H9 (cell line): ENCODE measurements at regions not wholly inside any gene's neighbourhood (a gene's known extent, or its start where the extent isn't known, plus 50 kb on each side); places are given as distances from the start of the nearest gene placed in this dataset.

Source experiments
- DNase-seq: peaks from one replicate; pipeline ENCODE4 v3.0.0-alpha.2; 2017
- H2AFZ ChIP-seq: one replicate; pipeline ENCODE4 v1.6.1; 2013; ENCODE audit warnings: mild to moderate bottlenecking, low read length, control low read depth, moderate library complexity
- H2AK5ac ChIP-seq: 2 replicates; pipeline ENCODE4 v1.6.1; 2013; ENCODE audit warnings: low read length, control low read depth, mixed read lengths; ENCODE audit not compliant: insufficient read length
- H2BK120ac ChIP-seq: one replicate; pipeline ENCODE4 v1.6.1; 2013; ENCODE audit warnings: low read depth, mild to moderate bottlenecking, low read length, control low read depth, inconsistent platforms; ENCODE audit not compliant: poor library complexity, severe bottlenecking
- H2BK12ac ChIP-seq: 2 replicates; pipeline ENCODE4 v1.6.1; 2013; ENCODE audit warnings: low read length, control low read depth, mixed read lengths, low read depth; ENCODE audit not compliant: insufficient read length
- H2BK15ac ChIP-seq: 2 replicates; pipeline ENCODE4 v1.6.1; 2013; ENCODE audit warnings: low read depth, low read length, control low read depth
- H2BK20ac ChIP-seq: one replicate; pipeline ENCODE4 v1.6.1; 2013; ENCODE audit warnings: low read depth, mild to moderate bottlenecking, low read length, control low read depth, inconsistent platforms; ENCODE audit not compliant: poor library complexity, severe bottlenecking
- H2BK5ac ChIP-seq: 2 replicates; pipeline ENCODE4 v1.6.1; 2013; ENCODE audit warnings: low read length, control low read depth, mixed read lengths; ENCODE audit not compliant: insufficient read length
- H3K14ac ChIP-seq: 2 replicates; pipeline ENCODE4 v1.6.1; 2013; ENCODE audit warnings: low read length, control low read depth; ENCODE audit not compliant: insufficient read depth
- H3K18ac ChIP-seq: 2 replicates; pipeline ENCODE4 v1.6.1; 2013; ENCODE audit warnings: low read depth, mild to moderate bottlenecking, mixed read lengths, low read length, control low read depth; ENCODE audit not compliant: insufficient read length
- H3K23ac ChIP-seq: 2 replicates; pipeline ENCODE4 v1.6.1; 2013; ENCODE audit warnings: low read length, control low read depth, mixed read lengths, low read depth; ENCODE audit not compliant: insufficient read length
- H3K23me2 ChIP-seq: 2 replicates; pipeline ENCODE4 v1.6.1; 2013; ENCODE audit warnings: low read depth, mild to moderate bottlenecking, mixed read lengths, low read length, control low read depth; ENCODE audit not compliant: insufficient read length, poor library complexity, severe bottlenecking
- H3K27ac ChIP-seq: 2 replicates; pipeline ENCODE4 v1.5.1; 2013; ENCODE audit warnings: low read length, control low read depth, mixed read lengths, low read depth; ENCODE audit not compliant: insufficient read length
- H3K27me3 ChIP-seq: 2 replicates; pipeline ENCODE4 v1.6.1; 2013; ENCODE audit warnings: low read length, control low read depth, inconsistent platforms; ENCODE audit not compliant: insufficient read depth
- H3K4ac ChIP-seq: 2 replicates; pipeline ENCODE4 v1.6.1; 2013; ENCODE audit warnings: low read depth, mild to moderate bottlenecking, control low read depth, inconsistent platforms, low read length, moderate library complexity
- H3K4me1 ChIP-seq: 2 replicates; pipeline ENCODE4 v1.6.1; 2013; ENCODE audit warnings: low read length, control low read depth, inconsistent platforms; ENCODE audit not compliant: insufficient read depth
- H3K4me2 ChIP-seq: 2 replicates; pipeline ENCODE4 v1.6.1; 2013; ENCODE audit warnings: low read length, control low read depth, mixed read lengths; ENCODE audit not compliant: insufficient read length, insufficient read depth
- H3K56ac ChIP-seq: 2 replicates; pipeline ENCODE4 v1.6.1; 2013; ENCODE audit warnings: low read depth, mild to moderate bottlenecking, mixed read lengths, low read length, control low read depth; ENCODE audit not compliant: insufficient read length
- H3K79me1 ChIP-seq: 2 replicates; pipeline ENCODE4 v1.6.1; 2013; ENCODE audit warnings: low read depth, mild to moderate bottlenecking, moderate library complexity, low read length, control low read depth, inconsistent platforms; ENCODE audit not compliant: insufficient read depth, poor library complexity, severe bottlenecking
- H3K79me2 ChIP-seq: 2 replicates; pipeline ENCODE4 v1.6.1; 2013; ENCODE audit warnings: low read length, control low read depth, inconsistent platforms; ENCODE audit not compliant: insufficient read depth
- H3K9ac ChIP-seq: 2 replicates; pipeline ENCODE4 v1.6.1; 2013; ENCODE audit warnings: low read length, control low read depth, mixed read lengths; ENCODE audit not compliant: insufficient read length; ENCODE audit errors: extremely low read depth
- H3K9me3 ChIP-seq: one replicate; pipeline ENCODE4 v1.6.1; 2013; ENCODE audit warnings: low read depth, low read length, inconsistent platforms; ENCODE audit not compliant: control insufficient read depth
- H3T11ph ChIP-seq: one replicate; pipeline ENCODE4 v1.6.1; 2013; ENCODE audit warnings: mild to moderate bottlenecking, low read length, control low read depth, inconsistent platforms
- H4K20me1 ChIP-seq: one replicate; pipeline ENCODE4 v1.6.1; 2013; ENCODE audit not compliant: control insufficient read depth, insufficient read length, insufficient read depth
- H4K5ac ChIP-seq: 2 replicates; pipeline ENCODE4 v1.6.1; 2013; ENCODE audit warnings: low read depth, mild to moderate bottlenecking, mixed read lengths, low read length, control low read depth; ENCODE audit not compliant: insufficient read length
- H4K8ac ChIP-seq: replicated peaks from 2 replicates; pipeline ENCODE4 v1.6.1; 2013; ENCODE audit warnings: low read length, control low read depth, mixed read lengths, low read depth; ENCODE audit not compliant: insufficient read length
- H4K91ac ChIP-seq: 2 replicates; pipeline ENCODE4 v1.6.1; 2013; ENCODE audit warnings: low read depth, mild to moderate bottlenecking, moderate library complexity, mixed read lengths, low read length, control low read depth; ENCODE audit not compliant: insufficient read length
- H3K27ac Mint-ChIP-seq, 3 experiments: 2 replicates in 2 of 3; 3 replicates in 1 of 3; pipeline ENCODE4 v1.8.0; 2020 to 2021; ENCODE audit warnings: mixed read lengths in 3 of 3, mild to moderate bottlenecking in 1 of 3, moderate library complexity in 1 of 3
- H3K27me3 Mint-ChIP-seq: 2 replicates; pipeline ENCODE4 v1.8.0; 2021; ENCODE audit warnings: low read depth, mild to moderate bottlenecking, moderate library complexity, mixed read lengths
- H3K36me3 Mint-ChIP-seq, 3 experiments: 2 replicates in 2 of 3; 3 replicates in 1 of 3; pipeline ENCODE4 v1.8.0; 2020 to 2021; ENCODE audit warnings: low read depth in 3 of 3, mixed read lengths in 3 of 3; ENCODE audit not compliant: insufficient read depth in 1 of 3
- H3K4me1 Mint-ChIP-seq, 2 experiments: 2 replicates each; pipeline ENCODE4 v1.8.0; 2020; ENCODE audit warnings: mixed read lengths in 2 of 2
- H3K4me3 Mint-ChIP-seq, 2 experiments: 2 replicates in 1 of 2; 3 replicates in 1 of 2; pipeline ENCODE4 v1.8.0; 2020 to 2021; ENCODE audit warnings: mild to moderate bottlenecking in 2 of 2, mixed read lengths in 2 of 2, moderate library complexity in 1 of 2
- H3K9me3 Mint-ChIP-seq, 2 experiments: 2 replicates in 1 of 2; 3 replicates in 1 of 2; pipeline ENCODE4 v1.8.0; 2020; ENCODE audit warnings: mild to moderate bottlenecking in 2 of 2, mixed read lengths in 2 of 2, moderate library complexity in 1 of 2
- CTCF ChIP-seq: fragments of 200-600 bp; sonication (generic); conservative IDR thresholded peaks from 3 replicates; pipeline ENCODE4 v1.8.0; 2021; ENCODE audit warnings: antibody characterized with exemption, mild to moderate bottlenecking
- WGBS: extraction: QIAGEN DNeasy Blood & Tissue Kit; methylation state at CpG from one replicate; pipeline ENCODE4 v1.1.7; 2013; ENCODE audit warnings: missing lambda C conversion rate, low lambda C conversion rate, mixed read lengths; ENCODE audit not compliant: insufficient read length; ENCODE audit errors: extremely low coverage; 5-methylcytosine and 5-hydroxymethylcytosine counted together

DNA sequence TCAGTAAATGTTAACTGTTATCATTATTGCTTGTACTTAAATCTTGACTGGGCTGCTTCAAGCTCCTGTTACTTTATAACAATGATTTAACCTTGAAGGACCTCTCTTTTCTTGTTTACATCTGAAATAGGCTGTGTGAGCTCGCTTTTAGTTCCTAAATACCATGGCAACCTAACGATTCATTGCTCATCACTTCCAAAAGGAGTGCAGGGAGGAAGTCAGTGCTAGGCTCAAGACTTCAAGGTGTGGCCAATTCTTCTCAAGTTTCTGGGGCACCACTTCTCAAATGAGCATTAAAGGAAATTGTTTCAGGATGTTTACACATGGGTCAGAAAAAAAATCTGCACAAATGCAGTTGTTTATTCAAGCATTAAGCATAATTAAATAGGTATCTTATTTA, 284.2 kb downstream of the MTERF1 start:
- no peak overlapping the region for H3K4me3 Mint-ChIP-seq
- peaks cover 8 to 12% of the 10 kb centered on the region in 2 experiments for H3K9me3 Mint-ChIP-seq
- Histone ChIP-seq H3K9me3 (no peaks in the 10 kb centered on the region), H2BK12ac (no peak overlapping the region), H3K56ac (no peak overlapping the region), H2AFZ (no peak overlapping the region), H2BK15ac (no peak overlapping the region), H3K14ac (no peak overlapping the region), H3K79me2 (no peaks in the 10 kb centered on the region), H2AK5ac (no peak overlapping the region), H3K9ac (no peak overlapping the region), H2BK5ac (no peak overlapping the region), H2BK120ac (no peak overlapping the region), H3K79me1 (no peaks in the 10 kb centered on the region), H3K27me3 (no peaks in the 10 kb centered on the region), H3K4me2 (no peak overlapping the region), H3K27ac (no peak overlapping the region), H3K4ac (no peak overlapping the region), H4K5ac (no peak overlapping the region), H3K23me2 (no peaks in the 10 kb centered on the region), H3T11ph (no peak overlapping the region), H3K4me1 (no peaks in the 10 kb centered on the region; the same call in 1 of the 2 replicates), H4K91ac (no peak overlapping the region), H4K20me1 (no peaks in the 10 kb centered on the region), H3K23ac (no peak overlapping the region), H4K8ac (no peak overlapping the region), H3K18ac (no peak overlapping the region), H2BK20ac (no peak overlapping the region)
- H3K4me1 Mint-ChIP-seq = peaks cover 0 to 4% of the 10 kb centered on the region in 2 experiments; a peak in 3 of 4 replicates
- WGBS = no CpG with 5 or more reads among the region's 2 CpGs
- DNase-seq = no peak
- peaks cover 2 to 8% (median 4%) of the 10 kb centered on the region in 3 experiments; a peak in 5 of 7 replicates for H3K36me3 Mint-ChIP-seq
- peaks cover 1% of the 10 kb centered on the region for H3K27me3 Mint-ChIP-seq
- no peak overlapping the region for H3K27ac Mint-ChIP-seq
- no peak for TF ChIP-seq CTCF
